Right hindlimb (tissue), 1 donor: ENCODE measurements at regions not wholly inside any gene's neighbourhood (a gene's known extent, or its start where the extent isn't known, plus 50 kb on each side); places are given as distances from the start of the nearest gene placed in this dataset.

Experiments
- DNase-seq: peaks from one replicate; pipeline ENCODE4 v3.0.0-alpha.2; 2018

DNA sequence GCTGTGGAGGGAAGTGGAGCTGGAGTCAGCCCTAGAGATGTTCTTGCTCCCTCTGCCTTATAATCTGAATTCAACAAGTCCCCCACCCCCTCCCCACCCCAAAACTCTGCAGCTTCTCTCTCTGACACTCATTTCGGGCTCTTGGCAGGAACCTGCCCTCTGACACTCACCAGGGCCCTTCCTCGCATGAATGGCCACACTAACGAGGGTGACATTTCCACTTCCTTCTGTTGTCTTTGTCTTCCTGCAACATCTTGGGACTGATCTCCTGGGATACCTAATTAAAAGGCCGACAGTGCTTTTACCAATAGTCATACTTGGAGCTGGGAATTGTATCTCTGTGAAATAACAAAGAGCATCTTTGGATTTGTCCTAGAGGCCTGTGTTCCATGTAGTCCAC, 106.9 kb upstream of the PIRT start:
- DNase-seq = no peak

DNA sequence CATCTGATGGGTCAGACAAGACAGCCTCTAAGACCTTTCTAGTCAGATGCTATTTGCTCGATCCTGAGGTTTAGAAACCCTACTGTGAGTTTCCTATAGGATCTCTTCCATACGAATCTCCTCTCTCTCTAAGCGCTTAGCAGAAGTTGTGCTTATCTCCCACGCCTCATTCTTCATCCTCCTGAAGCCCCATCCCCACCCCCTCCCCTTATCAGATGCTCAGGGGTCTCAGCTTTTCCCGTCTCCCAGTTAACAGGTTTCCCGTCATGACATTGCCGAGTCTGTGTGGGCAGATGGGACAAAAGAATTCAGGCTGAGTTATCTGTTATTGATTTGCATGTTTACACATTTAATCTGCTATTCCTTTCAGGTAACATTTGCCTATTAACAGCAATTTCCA, 99.0 kb upstream of the PIRT start:
- DNase-seq = no peak

DNA sequence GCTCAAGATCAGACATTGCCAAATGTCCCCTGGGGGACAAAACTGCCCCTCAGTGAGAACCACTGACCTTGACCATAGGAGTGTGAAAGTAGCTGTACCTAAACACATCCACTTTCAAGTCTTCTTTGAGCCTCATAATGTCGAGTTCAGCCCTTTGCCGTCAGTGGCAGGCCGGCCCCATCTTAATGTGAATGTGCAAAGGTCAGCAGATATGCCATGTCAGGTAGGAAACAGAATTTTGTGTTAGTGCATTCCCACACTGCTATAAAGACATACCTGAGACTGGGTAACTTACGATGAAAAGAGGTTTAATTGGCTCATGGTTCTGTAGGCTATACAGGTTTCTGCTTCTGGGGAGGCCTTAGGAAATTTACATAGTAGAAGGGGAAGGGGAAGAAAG, 95.1 kb upstream of the PIRT start:
- DNase-seq = no peak

DNA sequence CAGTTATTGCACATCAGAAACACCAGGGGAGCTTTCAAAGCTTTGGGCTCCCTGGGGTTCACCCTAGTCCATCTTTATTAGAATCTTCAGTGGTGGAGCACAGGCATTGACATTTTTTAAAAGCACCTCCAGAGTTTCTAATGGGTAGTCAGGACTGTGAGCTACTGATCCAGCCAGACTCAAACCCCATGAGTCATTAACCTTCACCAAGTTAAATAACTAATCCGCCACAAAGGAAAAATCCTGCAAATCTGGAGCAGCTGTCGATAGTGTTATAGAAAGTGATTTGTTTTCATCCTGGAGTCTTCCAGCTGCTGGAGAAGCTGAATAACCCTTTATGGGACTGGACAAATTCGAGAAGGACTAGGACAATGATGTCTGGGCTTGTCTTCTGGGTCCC, 93.2 kb upstream of the PIRT start:
- no peak for DNase-seq

DNA sequence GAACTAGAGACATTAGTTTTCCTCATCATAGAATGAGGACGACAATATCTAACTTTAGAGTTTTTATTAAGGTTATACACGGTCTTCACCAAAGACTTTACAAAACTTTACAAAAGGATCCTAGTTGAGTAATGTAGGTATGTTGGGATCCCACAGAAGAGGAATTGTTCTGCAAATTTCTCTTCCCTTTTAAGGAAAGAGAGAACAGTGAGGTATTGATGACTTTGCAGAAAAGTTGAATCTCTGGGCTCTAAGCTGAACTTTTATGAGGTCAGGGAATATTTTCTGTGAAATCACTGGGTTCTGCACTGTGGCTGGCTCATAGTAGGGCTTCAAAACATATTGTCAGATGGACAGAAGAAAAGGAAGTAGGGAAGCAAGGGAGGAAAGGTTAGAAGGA, 89.8 kb upstream of the PIRT start:
- DNase-seq = no peak

DNA sequence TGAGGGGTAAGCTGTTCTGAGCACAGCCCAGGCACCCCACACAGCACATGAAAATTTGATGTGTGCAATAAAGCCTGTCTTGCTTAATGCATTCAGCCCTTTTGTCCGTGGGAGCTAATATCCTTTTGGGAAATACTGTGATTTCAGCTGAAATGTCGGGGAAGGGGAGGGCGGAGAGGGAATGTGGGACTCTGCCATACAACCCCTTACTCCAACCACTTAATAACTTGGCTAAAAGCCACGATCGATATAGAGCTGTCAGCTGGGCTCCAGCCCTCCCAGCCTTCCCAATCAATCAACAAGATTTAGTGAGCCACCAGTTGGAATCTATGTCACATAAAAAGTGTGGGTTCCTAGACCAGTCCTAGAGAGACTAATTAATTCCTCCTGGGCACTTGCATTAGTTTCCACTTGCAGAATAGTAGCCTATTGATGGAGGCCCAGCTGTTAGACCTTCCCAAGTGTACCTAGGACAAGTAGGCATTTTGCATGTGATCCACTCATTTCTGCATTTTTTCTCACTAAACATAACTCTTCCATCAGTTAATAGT, 82.7 kb upstream of the PIRT start:
- DNase-seq = no peak

DNA sequence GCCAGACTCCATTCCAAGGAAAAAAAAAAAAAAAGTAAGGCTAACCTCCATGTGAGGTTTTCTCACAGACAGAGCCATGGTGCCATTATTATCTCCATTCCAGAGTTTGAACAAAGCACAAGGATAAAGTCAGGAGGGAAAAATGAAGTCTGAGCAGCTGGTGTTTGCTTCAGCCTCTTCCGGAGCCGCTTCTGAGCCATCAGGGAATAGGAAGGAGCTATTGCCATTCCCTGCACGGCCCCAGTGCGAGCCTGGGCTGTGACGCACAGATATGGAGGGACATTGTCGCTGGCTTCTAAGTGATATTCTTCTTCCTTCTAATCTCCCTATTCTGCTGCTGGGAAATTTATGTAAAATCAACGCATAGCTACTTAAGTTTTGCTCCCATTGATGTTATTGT, 69.5 kb upstream of the PIRT start:
- DNase-seq = no peak

DNA sequence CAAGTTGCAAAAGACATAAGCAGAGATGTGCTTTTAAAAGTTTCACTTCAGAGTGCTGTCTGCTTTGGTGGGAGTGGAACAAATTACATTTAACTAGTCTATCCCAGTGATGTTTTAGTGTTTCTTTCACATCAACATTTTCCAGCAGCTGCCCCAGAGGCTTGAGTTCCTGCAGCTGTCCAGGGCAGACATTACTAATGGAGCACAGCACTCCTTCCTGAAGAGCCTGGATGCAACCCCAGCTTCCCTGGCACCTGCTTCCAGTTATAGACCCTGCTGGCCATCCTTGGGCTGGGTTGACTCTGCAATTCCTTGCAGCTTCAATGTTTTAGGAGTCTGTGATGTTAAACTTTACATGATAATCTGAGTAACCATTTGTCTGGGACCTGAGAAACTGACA, 61.4 kb upstream of the PIRT start:
- peak; percentile 70 for DNase-seq

DNA sequence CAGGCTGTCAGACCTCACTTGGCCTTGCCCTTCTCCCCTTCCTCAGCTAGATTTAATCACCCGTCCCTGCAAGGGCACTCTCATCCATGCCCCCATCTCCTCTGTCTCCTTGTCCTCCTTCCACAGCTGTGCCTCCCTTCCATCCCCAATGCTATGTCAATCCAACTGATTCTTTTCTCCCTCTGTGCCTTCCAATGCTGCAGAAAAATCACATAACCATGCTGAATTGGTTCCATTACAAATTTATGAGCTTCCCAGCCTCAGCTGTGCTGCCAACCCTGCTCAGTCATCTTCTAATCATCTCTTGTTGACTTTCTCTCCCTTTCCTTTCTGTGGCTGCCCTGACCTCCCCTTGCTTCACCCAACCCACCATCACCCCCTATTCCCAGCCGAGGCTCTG, 56.3 kb upstream of the PIRT start:
- no peak for DNase-seq

DNA sequence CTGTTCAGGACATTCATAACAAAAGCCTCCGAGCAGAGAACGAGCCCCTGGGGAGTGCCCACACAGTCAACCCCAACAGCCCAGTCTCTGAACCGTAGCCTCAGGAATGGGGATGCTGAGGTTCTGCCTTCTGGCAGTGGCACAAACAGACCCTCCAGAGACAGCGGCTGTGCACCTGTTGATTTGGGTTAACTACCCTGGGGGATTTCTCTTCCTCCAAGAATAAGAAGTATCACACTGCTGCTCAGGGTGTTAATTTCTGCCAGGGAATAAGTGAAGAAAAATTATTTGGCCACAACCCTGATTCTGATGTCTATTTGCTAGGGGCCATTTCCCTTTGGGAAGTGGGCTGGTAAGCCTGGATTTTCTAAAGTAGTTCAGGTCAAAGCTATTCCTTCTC, 51.0 kb upstream of the PIRT start:
- no peak for DNase-seq
